ENCODE measurements at regions not wholly inside any gene's neighbourhood (a gene's known extent, or its start where the extent isn't known, plus 50 kb on each side); places are given as distances from the start of the nearest gene placed in this dataset.

- TF ChIP-seq, protein P1, sequence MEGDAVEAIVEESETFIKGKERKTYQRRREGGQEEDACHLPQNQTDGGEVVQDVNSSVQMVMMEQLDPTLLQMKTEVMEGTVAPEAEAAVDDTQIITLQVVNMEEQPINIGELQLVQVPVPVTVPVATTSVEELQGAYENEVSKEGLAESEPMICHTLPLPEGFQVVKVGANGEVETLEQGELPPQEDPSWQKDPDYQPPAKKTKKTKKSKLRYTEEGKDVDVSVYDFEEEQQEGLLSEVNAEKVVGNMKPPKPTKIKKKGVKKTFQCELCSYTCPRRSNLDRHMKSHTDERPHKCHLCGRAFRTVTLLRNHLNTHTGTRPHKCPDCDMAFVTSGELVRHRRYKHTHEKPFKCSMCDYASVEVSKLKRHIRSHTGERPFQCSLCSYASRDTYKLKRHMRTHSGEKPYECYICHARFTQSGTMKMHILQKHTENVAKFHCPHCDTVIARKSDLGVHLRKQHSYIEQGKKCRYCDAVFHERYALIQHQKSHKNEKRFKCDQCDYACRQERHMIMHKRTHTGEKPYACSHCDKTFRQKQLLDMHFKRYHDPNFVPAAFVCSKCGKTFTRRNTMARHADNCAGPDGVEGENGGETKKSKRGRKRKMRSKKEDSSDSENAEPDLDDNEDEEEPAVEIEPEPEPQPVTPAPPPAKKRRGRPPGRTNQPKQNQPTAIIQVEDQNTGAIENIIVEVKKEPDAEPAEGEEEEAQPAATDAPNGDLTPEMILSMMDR (IDR thresholded peaks at IDR 0.05): no peak
- TF ChIP-seq POLR2A (IDR thresholded peaks at IDR 0.05) (no peak), EP300 (IDR thresholded peaks at IDR 0.05) (no peak)
Measured at GRCh38 chr2:129760669-129761068, 218.8 kb upstream of the RAB6C start.

Measured in gastroesophageal sphincter (tissue), 3 donors.